Prostate gland (tissue), 2 donors: ENCODE measurements at regions not wholly inside any gene's neighbourhood (a gene's known extent, or its start where the extent isn't known, plus 50 kb on each side); places are given as distances from the start of the nearest gene placed in this dataset.

Experiments
- CTCF ChIP-seq, 4 experiments: fragments of 200-600 bp in 2 of 4; fragments of 450-650 bp in 2 of 4; sonication (generic) in 2 of 4; IDR thresholded peaks; 1 replicate in 3 of 4; 2 replicates in 1 of 4; pipeline ENCODE4 v1.5.1; 2016 to 2019; ENCODE audit warnings: antibody characterized with exemption in 4 of 4, mild to moderate bottlenecking in 2 of 4, moderate library complexity in 2 of 4
- POLR2A ChIP-seq: fragments of 450-650 bp; IDR thresholded peaks from one replicate; pipeline ENCODE4 v1.6.1; 2016; ENCODE audit warnings: antibody characterized with exemption, mild to moderate bottlenecking
- POLR2AphosphoS5 ChIP-seq: sonication (generic); formaldehyde crosslinking; IDR thresholded peaks from one replicate; pipeline ENCODE4 v1.6.1; 2017; ENCODE audit warnings: antibody characterized with exemption

GRCh38 chr2:41920181-41920580 is 127.6 kb upstream of the PKDCC start:
- no peak for TF ChIP-seq POLR2A
- TF ChIP-seq CTCF (IDR thresholded peaks at IDR 0.05) = no peak
- TF ChIP-seq POLR2AphosphoS5 = no peak
